Activated naive CD4-positive, alpha-beta T cell treated with anti-CD3 and anti-CD28 coated beads, Interleukin-2, amount 50 U/mL, for 24 hours (primary cell): ENCODE measurements at regions not wholly inside any gene's neighbourhood (a gene's known extent, or its start where the extent isn't known, plus 50 kb on each side); places are given as distances from the start of the nearest gene placed in this dataset.
"Not testable (repeated sequence)": the region's sequence is repeated elsewhere in the genome, so short reads cannot be mapped to it uniquely, and the experiment has no call there.

Source experiments
- H3K27ac Mint-ChIP-seq: one replicate; pipeline ENCODE4 v1.8.0; 2021; ENCODE audit warnings: mild to moderate bottlenecking, mixed read lengths
- H3K27me3 Mint-ChIP-seq: one replicate; pipeline ENCODE4 v1.8.0; 2021; ENCODE audit warnings: mixed read lengths
- H3K36me3 Mint-ChIP-seq: one replicate; pipeline ENCODE4 v1.8.0; 2021; ENCODE audit warnings: mixed read lengths
- H3K4me1 Mint-ChIP-seq: one replicate; pipeline ENCODE4 v1.8.0; 2021; ENCODE audit warnings: mixed read lengths
- H3K4me3 Mint-ChIP-seq: one replicate; pipeline ENCODE4 v1.8.0; 2021; ENCODE audit warnings: mild to moderate bottlenecking, mixed read lengths
- H3K9me3 Mint-ChIP-seq: one replicate; pipeline ENCODE4 v1.8.0; 2021; ENCODE audit warnings: mixed read lengths

- Mint-ChIP-seq H3K9me3 (no peaks in the 10 kb centered on the region), H3K4me3 (no peak overlapping the region), H3K27me3 (no peaks in the 10 kb centered on the region), H3K4me1 (no peaks in the 10 kb centered on the region), H3K36me3 (no peaks in the 10 kb centered on the region), H3K27ac (no peak overlapping the region)
Measured at GRCh38 chr1:102186536-102186935, 189.8 kb upstream of the OLFM3 start.

GRCh38 chr1:102185260-102185659 is 188.5 kb upstream of the OLFM3 start:
- Mint-ChIP-seq H3K9me3 (no peaks in the 10 kb centered on the region), H3K27me3 (no peaks in the 10 kb centered on the region), H3K4me3 (no peak overlapping the region), H3K36me3 (no peaks in the 10 kb centered on the region), H3K4me1 (no peaks in the 10 kb centered on the region), H3K27ac (no peak overlapping the region)

DNA sequence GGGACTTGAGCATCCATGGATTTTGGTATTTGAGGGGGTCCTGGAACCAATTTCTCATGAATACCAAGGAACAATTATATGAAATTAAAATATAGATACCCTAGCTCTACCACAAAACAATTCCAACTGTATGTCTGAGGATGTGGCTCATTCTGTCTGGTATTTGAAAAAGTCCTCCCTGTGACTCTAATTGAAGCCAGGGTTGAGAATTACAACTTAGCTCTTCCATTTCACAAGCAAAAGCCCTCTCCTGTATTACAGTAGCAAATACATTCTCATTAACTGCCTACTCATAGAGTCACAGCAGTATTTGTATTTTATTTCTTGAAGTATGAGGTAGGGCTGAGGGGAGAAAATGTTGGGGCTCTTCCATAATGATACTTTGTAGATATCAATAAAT is 187.8 kb upstream of the OLFM3 start:
- no peaks in the 10 kb centered on the region for H3K9me3 Mint-ChIP-seq
- no peaks in the 10 kb centered on the region for H3K4me1 Mint-ChIP-seq
- no peaks in the 10 kb centered on the region for H3K36me3 Mint-ChIP-seq
- no peak overlapping the region for H3K4me3 Mint-ChIP-seq
- no peak overlapping the region for H3K27ac Mint-ChIP-seq
- H3K27me3 Mint-ChIP-seq: no peaks in the 10 kb centered on the region

GRCh38 chr1:102183711-102184110 is 187.0 kb upstream of the OLFM3 start:
- no peaks in the 10 kb centered on the region for H3K9me3 Mint-ChIP-seq
- no peaks in the 10 kb centered on the region for H3K4me1 Mint-ChIP-seq
- H3K27ac Mint-ChIP-seq: no peak overlapping the region
- no peaks in the 10 kb centered on the region for H3K36me3 Mint-ChIP-seq
- no peak overlapping the region for H3K4me3 Mint-ChIP-seq
- no peaks in the 10 kb centered on the region for H3K27me3 Mint-ChIP-seq

DNA sequence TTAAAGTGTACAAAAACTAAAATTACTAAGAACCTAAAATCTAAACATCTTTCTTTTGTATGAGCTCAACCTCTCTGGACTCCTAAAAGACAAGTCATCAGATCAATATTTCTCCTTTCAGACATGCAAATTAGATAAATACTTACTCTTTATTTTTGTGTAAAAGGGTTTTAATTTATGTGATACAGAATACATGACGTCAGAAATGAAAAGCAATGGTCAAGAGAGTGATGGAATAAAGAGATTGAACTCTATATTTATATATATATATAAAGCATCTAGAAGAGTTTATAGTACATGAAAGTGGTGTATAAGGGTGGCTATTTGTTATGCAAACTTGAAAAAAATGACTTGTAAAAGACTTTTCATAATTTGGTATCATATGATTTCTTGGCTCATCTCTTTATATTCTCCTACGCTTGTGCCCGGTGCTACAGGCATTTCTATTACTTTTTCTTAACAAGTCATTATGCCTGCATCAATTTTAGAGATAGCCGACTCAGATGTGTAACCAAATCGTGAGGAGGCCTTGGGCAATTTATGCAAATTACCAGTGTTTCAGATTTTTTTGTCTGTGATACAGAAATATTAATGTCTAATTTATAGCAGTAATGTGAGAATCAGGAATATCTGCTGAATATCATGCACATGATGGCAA is 186.0 kb upstream of the OLFM3 start:
- no peaks in the 10 kb centered on the region for H3K36me3 Mint-ChIP-seq
- no peaks in the 10 kb centered on the region for H3K4me1 Mint-ChIP-seq
- H3K27ac Mint-ChIP-seq: no peak overlapping the region
- no peaks in the 10 kb centered on the region for H3K27me3 Mint-ChIP-seq
- no peak overlapping the region for H3K4me3 Mint-ChIP-seq
- no peaks in the 10 kb centered on the region for H3K9me3 Mint-ChIP-seq

GRCh38 chr1:102181341-102181740 is 184.6 kb upstream of the OLFM3 start:
- H3K27ac Mint-ChIP-seq: no peak overlapping the region
- no peaks in the 10 kb centered on the region for H3K4me1 Mint-ChIP-seq
- H3K4me3 Mint-ChIP-seq: no peak overlapping the region
- H3K27me3 Mint-ChIP-seq: no peaks in the 10 kb centered on the region
- H3K9me3 Mint-ChIP-seq: no peaks in the 10 kb centered on the region
- no peaks in the 10 kb centered on the region for H3K36me3 Mint-ChIP-seq

DNA sequence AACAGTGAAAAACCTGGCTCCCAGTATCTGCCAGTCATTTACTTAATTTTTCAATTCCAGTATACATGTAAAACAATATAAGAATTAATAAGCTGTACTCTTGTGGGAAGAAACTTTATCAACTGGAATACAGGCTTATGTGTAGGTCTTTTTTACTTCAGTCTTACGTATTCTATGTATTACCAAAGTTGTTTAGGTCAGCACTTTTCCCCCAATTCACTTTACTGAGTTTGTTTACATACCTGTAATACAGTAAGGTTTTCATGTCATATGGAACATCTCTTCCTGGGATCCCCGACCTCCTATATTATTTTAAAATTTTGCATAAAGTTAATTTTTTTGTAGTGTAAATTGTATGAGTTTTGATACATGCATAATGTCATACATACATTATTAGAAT is 181.8 kb upstream of the OLFM3 start:
- Mint-ChIP-seq H3K36me3 (no peaks in the 10 kb centered on the region), H3K4me1 (no peaks in the 10 kb centered on the region), H3K27ac (no peak overlapping the region), H3K4me3 (no peak overlapping the region), H3K9me3 (no peaks in the 10 kb centered on the region), H3K27me3 (no peaks in the 10 kb centered on the region)

DNA sequence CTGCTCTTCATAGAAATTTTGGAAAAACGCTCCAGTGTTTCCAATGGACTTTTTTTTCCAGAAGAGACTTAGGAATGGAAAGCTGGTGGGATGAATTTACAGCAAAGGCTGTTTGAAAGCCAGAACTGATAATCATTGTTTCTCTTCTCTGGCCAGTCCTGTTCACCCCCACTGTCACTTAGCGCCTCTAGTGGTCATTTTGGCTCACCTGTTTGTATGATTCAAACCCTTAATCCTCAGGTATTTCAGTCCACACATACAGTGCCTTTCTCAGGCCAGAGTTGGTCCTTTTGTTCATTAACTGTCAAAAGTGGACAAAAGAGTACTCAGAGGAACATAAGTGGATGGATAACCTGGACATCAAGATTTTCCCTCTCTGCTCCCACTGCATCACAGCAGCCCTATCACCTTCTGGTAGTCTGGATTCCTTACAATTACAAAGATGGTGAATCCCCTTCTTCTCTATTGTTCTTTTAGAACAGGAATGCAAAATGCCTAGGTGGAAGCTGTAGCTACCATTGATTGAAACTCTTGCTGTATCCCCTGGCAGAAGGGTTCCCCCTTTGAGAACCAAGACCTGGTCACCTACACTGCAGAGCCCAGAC is 177.6 kb upstream of the OLFM3 start:
- Mint-ChIP-seq H3K27me3 (no peaks in the 10 kb centered on the region), H3K36me3 (no peaks in the 10 kb centered on the region), H3K4me1 (no peaks in the 10 kb centered on the region), H3K9me3 (no peaks in the 10 kb centered on the region), H3K4me3 (no peak overlapping the region), H3K27ac (no peak overlapping the region)

DNA sequence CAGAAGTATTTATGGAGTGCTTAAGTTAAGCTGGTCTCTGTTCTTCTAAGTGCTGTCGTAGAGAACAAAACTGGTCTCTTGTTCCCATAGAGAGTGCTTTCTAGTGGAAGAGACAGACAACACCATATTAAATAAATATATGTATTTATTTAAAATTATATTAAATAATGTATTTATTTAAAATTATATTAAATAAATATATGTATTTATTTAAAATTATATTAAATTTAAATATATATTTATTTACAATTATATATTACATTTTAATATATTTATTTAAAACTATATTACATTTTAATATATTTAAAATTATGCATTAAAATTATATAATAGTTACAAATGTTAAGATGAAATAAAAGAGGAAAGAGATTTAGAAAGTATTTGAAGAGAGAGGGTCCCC is 175.5 kb upstream of the OLFM3 start:
- H3K4me3 Mint-ChIP-seq: no peak overlapping the region
- no peak overlapping the region for H3K27ac Mint-ChIP-seq

GRCh38 chr1:102163799-102164198 is 167.1 kb upstream of the OLFM3 start:
- Mint-ChIP-seq H3K9me3 (no peaks in the 10 kb centered on the region), H3K4me1 (no peaks in the 10 kb centered on the region), H3K27ac (no peak overlapping the region), H3K27me3 (no peaks in the 10 kb centered on the region), H3K4me3 (no peak overlapping the region), H3K36me3 (no peaks in the 10 kb centered on the region)

More for the DNA sequence above, 175.5 kb upstream of the OLFM3 start:
- H3K27me3 Mint-ChIP-seq: no peaks in the 10 kb centered on the region
- H3K9me3 Mint-ChIP-seq: no peaks in the 10 kb centered on the region
- H3K36me3 Mint-ChIP-seq: no peaks in the 10 kb centered on the region
- no peaks in the 10 kb centered on the region for H3K4me1 Mint-ChIP-seq

- Mint-ChIP-seq H3K36me3 (no peaks in the 10 kb centered on the region), H3K4me1 (no peaks in the 10 kb centered on the region), H3K27me3 (no peaks in the 10 kb centered on the region), H3K27ac (no peak overlapping the region), H3K4me3 (no peak overlapping the region), H3K9me3 (no peaks in the 10 kb centered on the region)
Measured at GRCh38 chr1:102151242-102151641, 154.5 kb upstream of the OLFM3 start.

DNA sequence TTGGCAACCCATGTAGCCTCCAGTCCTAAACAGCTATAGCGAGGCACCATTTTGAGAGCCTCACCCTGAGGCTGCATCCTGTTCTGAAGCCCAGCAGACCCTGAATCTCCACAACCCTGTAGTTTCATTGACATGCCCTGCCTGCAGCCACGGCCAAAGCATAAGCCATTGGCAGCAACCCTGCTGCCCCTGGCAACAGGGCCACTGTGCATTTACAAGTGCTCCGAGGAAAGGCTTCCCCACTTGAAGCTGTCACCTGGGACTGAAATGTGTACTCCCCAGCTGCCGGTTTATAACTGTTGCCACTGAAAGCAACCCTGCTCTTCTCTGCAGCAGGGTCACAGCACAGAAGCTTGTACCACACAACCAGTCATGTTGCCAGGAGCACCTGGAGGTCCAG is 124.2 kb upstream of the OLFM3 start:
- Mint-ChIP-seq H3K27me3 (no peaks in the 10 kb centered on the region), H3K4me3 (no peak overlapping the region), H3K9me3 (no peaks in the 10 kb centered on the region), H3K36me3 (no peaks in the 10 kb centered on the region), H3K4me1 (no peaks in the 10 kb centered on the region), H3K27ac (no peak overlapping the region)

- Mint-ChIP-seq H3K4me3 (no peak overlapping the region), H3K4me1 (no peaks in the 10 kb centered on the region), H3K9me3 (no peaks in the 10 kb centered on the region), H3K27ac (no peak overlapping the region), H3K36me3 (no peaks in the 10 kb centered on the region), H3K27me3 (no peaks in the 10 kb centered on the region)
Measured at GRCh38 chr1:102118150-102118549, 121.4 kb upstream of the OLFM3 start.

GRCh38 chr1:102110586-102110985 is 113.9 kb upstream of the OLFM3 start:
- no peaks in the 10 kb centered on the region for H3K36me3 Mint-ChIP-seq
- no peak overlapping the region for H3K4me3 Mint-ChIP-seq
- peaks cover 7% of the 10 kb centered on the region for H3K9me3 Mint-ChIP-seq
- no peaks in the 10 kb centered on the region for H3K27me3 Mint-ChIP-seq
- no peaks in the 10 kb centered on the region for H3K4me1 Mint-ChIP-seq
- no peak overlapping the region for H3K27ac Mint-ChIP-seq

DNA sequence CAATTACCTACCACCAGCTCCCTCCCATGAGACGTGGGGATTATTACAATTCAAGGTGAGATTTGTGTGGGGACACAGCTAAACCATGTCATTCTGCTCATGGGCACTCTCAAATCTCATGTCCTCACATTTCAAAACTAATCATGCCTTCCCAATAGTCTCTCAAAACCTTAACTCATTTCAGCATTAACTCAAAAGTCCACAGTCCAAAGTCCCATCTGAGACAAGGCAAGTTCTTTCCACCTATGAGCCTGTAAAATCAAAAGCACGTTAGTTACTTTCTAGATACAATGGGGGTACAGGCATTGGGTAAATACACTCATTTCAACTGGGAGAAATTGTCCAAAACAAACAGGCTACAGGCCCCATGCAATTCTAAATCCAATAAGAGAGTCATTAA is 112.8 kb upstream of the OLFM3 start:
- H3K36me3 Mint-ChIP-seq, H3K27me3 Mint-ChIP-seq: not testable (repeated sequence)

DNA sequence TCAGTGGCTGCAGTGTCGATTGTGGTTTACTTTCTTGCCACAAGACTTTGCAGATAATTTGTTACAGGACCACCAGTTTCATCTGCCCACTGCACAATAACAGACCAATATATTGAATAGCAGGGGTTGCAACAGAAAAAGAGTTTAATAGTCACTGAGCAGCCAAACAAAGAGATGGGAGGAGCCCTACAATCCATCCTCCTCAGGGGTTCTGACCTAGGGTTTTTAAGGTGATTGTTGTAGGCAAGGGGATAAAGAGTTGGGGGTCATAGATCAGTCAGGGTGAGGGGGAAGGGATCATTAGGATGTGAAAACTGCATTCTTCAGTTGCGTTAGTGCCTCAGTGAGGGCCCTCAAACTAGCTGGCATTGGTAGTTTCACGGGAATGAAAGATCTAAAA is 110.7 kb upstream of the OLFM3 start:
- no peaks in the 10 kb centered on the region for H3K4me1 Mint-ChIP-seq
- H3K27ac Mint-ChIP-seq: no peak overlapping the region
- no peak overlapping the region for H3K4me3 Mint-ChIP-seq
- H3K36me3 Mint-ChIP-seq: no peaks in the 10 kb centered on the region
- H3K9me3 Mint-ChIP-seq: peaks cover 7% of the 10 kb centered on the region
- H3K27me3 Mint-ChIP-seq: no peaks in the 10 kb centered on the region

More for the DNA sequence above, 112.8 kb upstream of the OLFM3 start:
- not testable (repeated sequence) for H3K9me3 Mint-ChIP-seq, H3K4me3 Mint-ChIP-seq, H3K27ac Mint-ChIP-seq, H3K4me1 Mint-ChIP-seq
